ENCODE measurements at regions not wholly inside any gene's neighbourhood (a gene's known extent, or its start where the extent isn't known, plus 50 kb on each side); places are given as distances from the start of the nearest gene placed in this dataset.

- Histone ChIP-seq H2BK120ac (ENCODE audit: low read depth, low read length) (no peak overlapping the region), H3K56ac (ENCODE audit: extremely low read depth, insufficient read depth, low read length) (no peak overlapping the region), H3K9ac (ENCODE audit: low read depth, low read length) (no peak overlapping the region), H2AFZ (replicated peaks; ENCODE audit: low read length, poor library complexity) (no peak overlapping the region), H4K5ac (ENCODE audit: low read depth, low read length) (no peak overlapping the region), H3K9me3 (ENCODE audit: control insufficient read depth, insufficient read depth, low read length) (peaks cover 51% of the 10 kb centered on the region), H2AK5ac (ENCODE audit: low read depth, low read length) (no peak overlapping the region), H3K4ac (ENCODE audit: low read depth, low read length) (no peak overlapping the region), H3K4me2 (ENCODE audit: low read depth, low read length) (no peak overlapping the region), H2BK15ac (ENCODE audit: low read depth, low read length) (no peak overlapping the region), H3K27me3 (ENCODE audit: control insufficient read depth, insufficient read depth, low read length) (no peaks in the 10 kb centered on the region), H4K8ac (ENCODE audit: low read depth in 2 of 2, low read length in 2 of 2) (no peak overlapping the region), H3K79me1 (ENCODE audit: low read depth in 1 of 2, low read length in 2 of 2) (no peaks in the 10 kb centered on the region), H3K36me3 (ENCODE audit: control insufficient read depth, insufficient read depth, low read length) (no peaks in the 10 kb centered on the region), H3K18ac (ENCODE audit: low read depth, low read length) (no peak overlapping the region), H2AK9ac (replicated peaks; ENCODE audit: low read depth, low read length, poor library complexity) (no peak overlapping the region), H2BK5ac (ENCODE audit: low read depth, low read length, poor library complexity, severe bottlenecking) (no peak overlapping the region), H3K4me1 (ENCODE audit: control insufficient read depth, insufficient read depth, low read length) (no peaks in the 10 kb centered on the region), H4K20me1 (ENCODE audit: insufficient read depth, low read length) (no peaks in the 10 kb centered on the region), H3K23ac (ENCODE audit: low read depth, low read length) (no peak overlapping the region), H4K91ac (ENCODE audit: insufficient read depth, low read depth, low read length) (no peak overlapping the region), H3K9me1 (ENCODE audit: insufficient read depth, low read length) (no peaks in the 10 kb centered on the region), H3K4me3 (ENCODE audit: insufficient read depth, low read depth, low read length) (no peak overlapping the region), H3K14ac (replicated peaks; ENCODE audit: low read depth, low read length) (no peak overlapping the region), H2BK20ac (ENCODE audit: low read depth, low read length) (no peak overlapping the region), H3K27ac (ENCODE audit: insufficient read depth, low read length) (no peak overlapping the region)
- ATAC-seq (ENCODE audit: low read depth) (no peak), DNase-seq (no peak)
- dilution Hi-C loops (cut with HindIII; ENCODE audit: low sequenced_read_pairs, unreplicated experiment), result no loop called here
- no TSS peak for BruUV-seq (replicated peaks)
- POLR2A ChIA-PET (ENCODE audit: unreplicated experiment), result no interaction called here
- in situ Hi-C loops (cut with MboI; ENCODE audit: low sequenced_read_pairs), result no loop called here
- CTCF ChIA-PET, result no interaction called here
- WGBS, 2 experiments (ENCODE audit: extremely low coverage in 2 of 2, insufficient read length in 1 of 2), result 70% methylated on average over 2 of the region's 15 CpGs; no CpG with 5 or more reads in 1 of the 2 experiments
- TF ChIP-seq RCOR1 (IDR thresholded peaks at IDR 0.05; ENCODE audit: insufficient replicate concordance, low read length), result no peak
- TF ChIP-seq CEBPB (IDR thresholded peaks at IDR 0.05; ENCODE audit: low read depth, low read length), result no peak
- no peak for TF ChIP-seq BHLHE40 (IDR thresholded peaks at IDR 0.05; ENCODE audit: low read depth, low read length)
- intact Hi-C loops (cut with micrococcal nuclease), result no loop called here
Measured at GRCh38 chr22:49286181-49286760, 541.4 kb downstream of the BRD1 start.

All from IMR-90 (cell line).